Heart left ventricle (tissue), 16 donors: ENCODE measurements at regions not wholly inside any gene's neighbourhood (a gene's known extent, or its start where the extent isn't known, plus 50 kb on each side); places are given as distances from the start of the nearest gene placed in this dataset.

Source experiments
- ATAC-seq, 4 donors: fragments of 200-7000 bp; cut with Tn5 transposase; one replicate each; pipeline ENCODE4 v1.9.1; 2020 to 2022; ENCODE audit warnings: moderate library complexity in 4 of 4, mild to moderate bottlenecking in 3 of 4, moderate number of reproducible peaks in 1 of 4
- DNase-seq, 5 donors: peaks; one replicate each; pipeline ENCODE4 v3.0.0-alpha.2; 2020
- H3K27ac ChIP-seq, 12 donors: fragments of 200-600 bp; sonication (generic) in 4 of 12; one replicate each; pipeline versions ENCODE4 v1.5.0 to v1.8.0; 2016 to 2022; ENCODE audit warnings: mild to moderate bottlenecking in 2 of 12
- H3K27me3 ChIP-seq, 9 donors: fragments of 200-600 bp; sonication (generic) in 2 of 9; one replicate each; pipeline versions ENCODE4 v1.5.1 to v1.8.0; 2016 to 2022; ENCODE audit warnings: mild to moderate bottlenecking in 3 of 9
- H3K36me3 ChIP-seq, 9 donors: fragments of 200-600 bp; sonication (generic) in 2 of 9; one replicate each; pipeline versions ENCODE4 v1.5.0 to v1.8.0; 2018 to 2022; ENCODE audit warnings: mild to moderate bottlenecking in 2 of 9
- H3K4me1 ChIP-seq, 12 donors: fragments of 200-600 bp; sonication (generic) in 4 of 12; one replicate each; pipeline versions ENCODE4 v1.5.0 to v1.8.0; 2016 to 2022; ENCODE audit warnings: mild to moderate bottlenecking in 3 of 12
- H3K4me3 ChIP-seq, 12 donors: fragments of 200-600 bp; sonication (generic) in 4 of 12; one replicate each; pipeline versions ENCODE4 v1.5.0 to v1.8.0; 2017 to 2022; ENCODE audit warnings: mild to moderate bottlenecking in 9 of 12, moderate library complexity in 4 of 12
- H3K9me3 ChIP-seq, 12 donors: fragments of 200-600 bp; sonication (generic) in 4 of 12; one replicate each; pipeline versions ENCODE4 v1.5.0 to v1.8.0; 2016 to 2022; ENCODE audit warnings: mild to moderate bottlenecking in 1 of 12
- CTCF ChIP-seq, 12 donors: fragments of 200-600 bp; sonication (generic) in 4 of 12; IDR thresholded peaks; one replicate each; pipeline versions ENCODE4 v1.5.0 to v1.8.0; 2018 to 2022; ENCODE audit warnings: antibody characterized with exemption in 12 of 12, mild to moderate bottlenecking in 5 of 12
- POLR2A ChIP-seq, 2 donors: fragments of 450-650 bp; IDR thresholded peaks; one replicate each; pipeline ENCODE4 v1.6.1; 2017; ENCODE audit warnings: antibody characterized with exemption in 2 of 2, mild to moderate bottlenecking in 2 of 2, moderate library complexity in 2 of 2
- WGBS, 4 donors: extraction: QIAGEN DNeasy Blood & Tissue Kit in 2 of 4; methylation state at CpG; one replicate each; pipeline versions ENCODE4 v1.1.5 to v1.1.7; 2013 to 2018; 5-methylcytosine and 5-hydroxymethylcytosine counted together
- intact Hi-C, 10 donors: fragments of 100-400 bp; cut with DNase I; formaldehyde crosslinking; loops; one replicate each; pipeline versions ENCODE4 v1.11.1 to v1.14.2; 2022
- donor health status: ischemic (EF 13 %, LVEDD 7.1; RV severe dilation, severe dysfunction).
- donor health status: healthy with polysubstance abuse.
- donor health status: DM: no; HTN: yes; CAD: no.
- donor health status: DM: no; HTN: no; CAD: no.
- donor health status: ischemic (EF 25% LVEDD 6.9; RV normal size, moderate dysfunction).
- donor health status: ischemic (EF 25% LVEDD 5.7; RV mildly dilated, moderate dysfunction).
- donor health status: healthy.
- donor health status: DM: yes; HTN: yes; CAD: no.
- donor health status: ischemic (EF 35%, LVEDD 5.7; RV mildly dilated, moderate dysfunction).
- donor health status: nonischemic (EF 11% LVEDD 7.7; RV severe dilation, severe dysfunction).
- donor health status: DM: yes; HTN: yes; CAD: no.
- donor health status: PGD.
- donor health status: ischemic (EF 29% LVEDD 5.4; RV normal size, mild dysfunction).
- donor health status: nonischemic (EF 23%, LVEDD 6.1; RV moderate dilation, normal function).

- Histone ChIP-seq H3K27me3 (no peaks in the 10 kb centered on the region), H3K27ac (no peak overlapping the region), H3K36me3 (no peaks in the 10 kb centered on the region), H3K4me1 (no peaks in the 10 kb centered on the region), H3K9me3 (peaks cover 0 to 6% (median 0%) of the 10 kb centered on the region in 12 donors), H3K4me3 (no peak overlapping the region)
- ATAC-seq, result no peak
- WGBS, 4 donors, result 29 to 61% (median 42%) methylated on average over 3 of the region's 3 CpGs
- intact Hi-C loops, result no loop called here
- TF ChIP-seq CTCF (IDR thresholded peaks at IDR 0.05) (no peak), POLR2A (IDR thresholded peaks at IDR 0.05) (no peak)
- DNase-seq, result no peak
Measured at GRCh38 chr10:84854439-84854838, 526.0 kb downstream of the CCSER2 start.

DNA sequence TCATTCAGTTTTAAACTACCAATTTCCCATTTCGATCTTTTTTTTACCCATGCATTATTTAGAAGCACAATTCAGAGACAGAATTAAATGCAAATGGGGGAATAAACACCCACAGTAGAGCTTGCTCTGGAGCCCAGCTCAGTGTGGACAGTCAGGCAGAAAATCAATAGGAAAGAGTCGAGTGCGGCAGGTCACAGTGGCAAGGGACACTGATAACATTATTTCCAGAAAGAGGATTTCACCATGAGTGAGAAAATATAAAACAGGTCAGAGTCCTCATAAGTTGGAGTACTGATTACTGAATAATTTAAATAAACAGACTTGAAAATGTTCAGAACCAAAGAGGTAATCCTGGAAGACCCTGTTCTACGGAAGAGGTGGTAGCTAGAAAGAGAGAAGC lies 532.5 kb downstream of the CCSER2 start:
- Histone ChIP-seq H3K4me1 (no peaks in the 10 kb centered on the region), H3K27me3 (no peaks in the 10 kb centered on the region), H3K9me3 (peaks cover 0 to 6% (median 0%) of the 10 kb centered on the region in 12 donors), H3K4me3 (no peak overlapping the region), H3K27ac (no peak overlapping the region), H3K36me3 (no peaks in the 10 kb centered on the region)
- WGBS, 4 donors, result 86 to 93% (median 89%) methylated on average over 4 of the region's 4 CpGs
- ATAC-seq (no peak), DNase-seq (no peak)
- intact Hi-C loops, result no loop called here
- TF ChIP-seq CTCF (IDR thresholded peaks at IDR 0.05), result no peak
- TF ChIP-seq POLR2A (IDR thresholded peaks at IDR 0.05), result no peak

- DNase-seq, result no peak
- WGBS, 4 donors, result 20 to 80% (median 64%) methylated on average over 1 of the region's 1 CpG
- Histone ChIP-seq H3K4me3 (no peak overlapping the region), H3K27me3 (no peaks in the 10 kb centered on the region), H3K4me1 (no peaks in the 10 kb centered on the region), H3K36me3 (no peaks in the 10 kb centered on the region), H3K27ac (no peak overlapping the region), H3K9me3 (no peaks in the 10 kb centered on the region)
- TF ChIP-seq CTCF (IDR thresholded peaks at IDR 0.05) (no peak), POLR2A (IDR thresholded peaks at IDR 0.05) (no peak)
- intact Hi-C loops, result no loop called here
- no peak for ATAC-seq
Measured at GRCh38 chr10:84862551-84862950, 534.2 kb downstream of the CCSER2 start.

GRCh38 chr10:84863675-84864074 lies 535.3 kb downstream of the CCSER2 start:
- ATAC-seq (no peak), DNase-seq (no peak)
- intact Hi-C loops, result no loop called here
- 83 to 95% (median 91%) methylated on average over 2 of the region's 2 CpGs for WGBS, 4 donors
- Histone ChIP-seq H3K27ac (no peak overlapping the region), H3K36me3 (no peaks in the 10 kb centered on the region), H3K4me1 (no peaks in the 10 kb centered on the region), H3K9me3 (peaks cover 0 to 8% (median 0%) of the 10 kb centered on the region in 12 donors), H3K27me3 (no peaks in the 10 kb centered on the region), H3K4me3 (no peak overlapping the region)
- no peak for TF ChIP-seq CTCF (IDR thresholded peaks at IDR 0.05)
- TF ChIP-seq POLR2A (IDR thresholded peaks at IDR 0.05), result no peak
